CD14-positive monocyte (primary cell): ENCODE measurements at regions not wholly inside any gene's neighbourhood (a gene's known extent, or its start where the extent isn't known, plus 50 kb on each side); places are given as distances from the start of the nearest gene placed in this dataset.
A peak's percentile ranks its signal among the peaks of the same experiment; 100 is the strongest.
"Not testable (repeated sequence)": the region's sequence is repeated elsewhere in the genome, so short reads cannot be mapped to it uniquely, and the experiment has no call there.

ENCODE experiments used
- DNase-seq, 3 donors: peaks; one replicate each; pipeline ENCODE4 v3.0.0-alpha.2; 2011 to 2022
- H2AFZ ChIP-seq: 2 replicates; pipeline ENCODE4 v1.6.0; 2012; ENCODE audit warnings: mild to moderate bottlenecking, low read depth, low read length, inconsistent platforms; ENCODE audit not compliant: insufficient read depth, poor library complexity, severe bottlenecking
- H3K27ac ChIP-seq, 2 donors: 1 replicate in 1 of 2; 2 replicates in 1 of 2; pipeline ENCODE4 v1.5.1; 2012 to 2013; ENCODE audit warnings: low read length in 2 of 2, control low read depth in 1 of 2, inconsistent platforms in 1 of 2, low read depth in 1 of 2, mild to moderate bottlenecking in 1 of 2
- H3K27me3 ChIP-seq, 2 donors: one replicate each; pipeline versions ENCODE4 v1.6.0 to v1.6.1; 2011 to 2013; ENCODE audit warnings: low read length in 2 of 2; ENCODE audit not compliant: control insufficient read depth in 2 of 2, insufficient read depth in 2 of 2
- H3K36me3 ChIP-seq, 2 donors: replicated peaks in 1 of 2; 1 replicate in 1 of 2; 2 replicates in 1 of 2; pipeline versions ENCODE4 v1.5.1 to v1.6.1; 2012 to 2013; ENCODE audit warnings: low read length in 2 of 2, control low read depth in 1 of 2, inconsistent platforms in 1 of 2, mild to moderate bottlenecking in 1 of 2; ENCODE audit not compliant: insufficient read depth in 2 of 2, control insufficient read depth in 1 of 2
- H3K4me1 ChIP-seq, 2 donors: 1 replicate in 1 of 2; 2 replicates in 1 of 2; pipeline versions ENCODE4 v1.5.1 to v1.6.1; 2012 to 2013; ENCODE audit warnings: low read length in 2 of 2, control low read depth in 1 of 2, inconsistent platforms in 1 of 2, mild to moderate bottlenecking in 1 of 2, moderate library complexity in 1 of 2; ENCODE audit not compliant: insufficient read depth in 2 of 2, control insufficient read depth in 1 of 2
- H3K4me2 ChIP-seq: replicated peaks from 2 replicates; pipeline ENCODE3; 2012; ENCODE audit warnings: low read length, moderate library complexity, mild to moderate bottlenecking; ENCODE audit not compliant: poor library complexity, severe bottlenecking; ENCODE audit errors: extremely low read depth
- H3K4me3 ChIP-seq, 3 experiments: fragments of 200-600 bp in 1 of 3; sonication (generic) in 1 of 3; replicated peaks in 1 of 3; 1 replicate in 2 of 3; 2 replicates in 1 of 3; pipeline ENCODE4 v1.5.1; 2011 to 2013; ENCODE audit warnings: low read length in 3 of 3, mild to moderate bottlenecking in 3 of 3, control low read depth in 2 of 3, low read depth in 2 of 3, inconsistent platforms in 1 of 3, moderate library complexity in 1 of 3
- H3K79me2 ChIP-seq: 2 replicates; pipeline ENCODE4 v1.6.0; 2012; ENCODE audit warnings: mild to moderate bottlenecking, control low read depth, inconsistent platforms, low read length, moderate library complexity; ENCODE audit not compliant: insufficient read depth
- H3K9ac ChIP-seq: 2 replicates; pipeline ENCODE4 v1.6.0; 2017; ENCODE audit warnings: low read length, mild to moderate bottlenecking; ENCODE audit not compliant: insufficient read depth, poor library complexity, severe bottlenecking
- H3K9me3 ChIP-seq, 2 donors: replicated peaks in 1 of 2; 1 replicate in 1 of 2; 2 replicates in 1 of 2; pipeline versions ENCODE4 v1.5.1 to v1.6.1; 2012 to 2013; ENCODE audit warnings: low read length in 2 of 2, control low read depth in 1 of 2; ENCODE audit not compliant: control insufficient read depth in 1 of 2, insufficient read depth in 1 of 2
- H4K20me1 ChIP-seq: 2 replicates; pipeline ENCODE4 v1.6.0; 2012; ENCODE audit warnings: mild to moderate bottlenecking, low read length, control low read depth, moderate library complexity; ENCODE audit not compliant: insufficient read depth
- H3K27ac Mint-ChIP-seq, 7 donors: one replicate each; pipeline ENCODE4 v1.8.0; 2020; ENCODE audit warnings: mild to moderate bottlenecking in 7 of 7, mixed read lengths in 7 of 7, moderate library complexity in 6 of 7, inconsistent platforms in 2 of 7
- H3K27me3 Mint-ChIP-seq, 3 donors: one replicate each; pipeline ENCODE4 v1.8.0; 2021 to 2022; ENCODE audit warnings: low read depth in 3 of 3, mild to moderate bottlenecking in 3 of 3, mixed read lengths in 3 of 3, moderate library complexity in 3 of 3, inconsistent platforms in 1 of 3
- H3K36me3 Mint-ChIP-seq, 2 donors: one replicate each; pipeline ENCODE4 v1.8.0; 2020; ENCODE audit warnings: mixed read lengths in 2 of 2, inconsistent platforms in 1 of 2, mild to moderate bottlenecking in 1 of 2
- H3K4me1 Mint-ChIP-seq: one replicate; pipeline ENCODE4 v1.8.0; 2020; ENCODE audit warnings: mild to moderate bottlenecking, mixed read lengths
- H3K4me3 Mint-ChIP-seq, 2 donors: one replicate each; pipeline ENCODE4 v1.8.0; 2020; ENCODE audit warnings: mild to moderate bottlenecking in 2 of 2, mixed read lengths in 2 of 2, moderate library complexity in 1 of 2
- H3K9me3 Mint-ChIP-seq, 7 donors: one replicate each; pipeline ENCODE4 v1.8.0; 2020 to 2022; ENCODE audit warnings: mixed read lengths in 7 of 7, mild to moderate bottlenecking in 6 of 7, moderate library complexity in 6 of 7, inconsistent platforms in 2 of 7
- CTCF ChIP-seq: fragments of 200-600 bp; IDR thresholded peaks from one replicate; pipeline ENCODE4 v1.8.0; 2022; ENCODE audit warnings: antibody characterized with exemption, mild to moderate bottlenecking
- WGBS: methylation state at CpG from one replicate; pipeline ENCODE4 v1.1.5; 2013; ENCODE audit warnings: missing lambda C conversion rate; ENCODE audit not compliant: insufficient coverage; 5-methylcytosine and 5-hydroxymethylcytosine counted together
- intact Hi-C, 2 donors: fragments of 100-400 bp; cut with micrococcal nuclease; formaldehyde crosslinking; loops; one replicate each; pipeline versions ENCODE4 v1.15.0 to v1.15.1; 2023

- peaks cover 18 to 19% of the 10 kb centered on the region in 2 donors for H3K4me1 ChIP-seq
- peak; percentile 89 to 97 (median 96) for DNase-seq
- peak overlapping the region in 6 of 7 donors; percentile 50 to 92 (median 86) for H3K27ac Mint-ChIP-seq
Observed at GRCh38 chr6:134389129-134389528, 71.2 kb upstream of the SGK1 start.

DNA sequence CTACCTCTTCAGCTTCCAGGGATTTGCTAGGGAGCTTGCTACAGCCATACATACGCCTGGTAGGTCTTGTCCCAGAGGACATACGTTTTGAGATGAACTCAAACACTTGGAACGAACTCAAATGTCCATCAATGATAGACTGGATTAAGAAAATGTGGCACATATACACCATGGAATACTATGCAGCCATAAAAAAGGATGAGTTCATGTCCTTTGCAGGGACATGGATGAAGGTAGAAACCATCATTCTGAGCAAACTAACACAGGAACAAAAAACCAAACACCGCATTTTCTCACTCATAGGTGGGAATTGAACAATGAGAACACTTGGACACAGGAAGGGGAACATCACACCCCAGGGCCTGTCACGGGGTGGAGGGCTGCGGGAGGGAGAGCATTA lies 68.6 kb upstream of the SGK1 start:
- not testable (repeated sequence) for H3K4me3 ChIP-seq, H3K27ac ChIP-seq, H4K20me1 ChIP-seq, H3K4me3 Mint-ChIP-seq, H3K4me2 ChIP-seq, H3K36me3 Mint-ChIP-seq, H3K9me3 ChIP-seq, H2AFZ ChIP-seq, H3K9me3 Mint-ChIP-seq, DNase-seq, H3K27me3 ChIP-seq, H3K27me3 Mint-ChIP-seq, H3K36me3 ChIP-seq, H3K9ac ChIP-seq, H3K79me2 ChIP-seq
- no CpG with 5 or more reads among the region's 6 CpGs for WGBS
- Mint-ChIP-seq H3K27ac (peak overlapping the region in 1 of 7 donors; percentile 77), H3K4me1 (peaks cover 18% of the 10 kb centered on the region)
- intact Hi-C loops: loop anchor here in 1 of 2 donors (10.0 kb wide), 1 partner anchor 48 kb away; no protein-coding TSS in a partner anchor
- H3K4me1 ChIP-seq: peaks cover 18 to 19% of the 10 kb centered on the region in 2 donors

More at GRCh38 chr6:134389129-134389528, 71.2 kb upstream of the SGK1 start:
- H3K9me3 ChIP-seq: no peaks in the 10 kb centered on the region
- no peaks in the 10 kb centered on the region for H3K27me3 ChIP-seq
- Mint-ChIP-seq H3K4me3 (no peak overlapping the region), H3K27me3 (peaks cover 0 to 2% (median 2%) of the 10 kb centered on the region in 3 donors), H3K36me3 (peaks cover 0 to 3% of the 10 kb centered on the region in 2 donors), H3K9me3 (peaks cover 0 to 7% (median 3%) of the 10 kb centered on the region in 7 donors), H3K4me1 (peaks cover 18% of the 10 kb centered on the region)
- H3K36me3 ChIP-seq: no peaks in the 10 kb centered on the region
- no peaks in the 10 kb centered on the region for H3K79me2 ChIP-seq
- intact Hi-C loops: loop anchor here in 1 of 2 donors (10.0 kb wide), 1 partner anchor 46 kb away; no protein-coding TSS in a partner anchor
- no peaks in the 10 kb centered on the region for H4K20me1 ChIP-seq
- TF ChIP-seq CTCF: no peak
- H3K4me3 ChIP-seq: peak overlapping the region in 1 of 3 experiments; percentile 43
- WGBS: 4% methylated on average over 3 of the region's 3 CpGs
- H3K4me2 ChIP-seq: peak overlapping the region; percentile 56
- peak overlapping the region; percentile 43 to 62 for H3K27ac ChIP-seq
- H3K9ac ChIP-seq: no peak overlapping the region
- no peak overlapping the region for H2AFZ ChIP-seq
